HG03066 (cell line): ENCODE measurements at regions not wholly inside any gene's neighbourhood (a gene's known extent, or its start where the extent isn't known, plus 50 kb on each side); places are given as distances from the start of the nearest gene placed in this dataset.
"Not testable (repeated sequence)": the region's sequence is repeated elsewhere in the genome, so short reads cannot be mapped to it uniquely, and the experiment has no call there.

Experiments used
- ATAC-seq: cut with Tn5 transposase; IDR thresholded peaks from one replicate; pipeline ENCODE4 v1.9.1; 2021; ENCODE audit warnings: low read depth; ENCODE audit not compliant: unreplicated experiment

DNA sequence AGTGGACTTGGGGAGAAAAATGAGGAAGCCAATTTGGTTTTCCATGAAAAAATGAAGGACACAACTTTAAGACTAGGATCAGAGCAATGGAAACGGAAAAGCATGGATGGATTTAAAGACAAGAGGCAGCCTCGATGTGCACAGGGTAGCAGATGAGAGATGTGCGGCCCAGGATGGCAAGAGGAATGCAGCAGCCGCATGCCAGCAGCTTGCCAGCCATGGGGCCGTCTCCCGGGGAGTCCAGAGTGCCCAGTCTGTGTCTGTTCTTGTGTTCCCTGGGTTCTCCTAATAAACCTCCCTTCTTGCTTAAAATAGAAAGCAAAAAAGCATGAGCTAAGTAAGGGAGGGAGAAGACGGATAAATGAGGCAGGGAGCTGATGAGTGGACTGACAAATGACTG lies 68.0 kb upstream of the IQSEC1 start:
- no peak for ATAC-seq

DNA sequence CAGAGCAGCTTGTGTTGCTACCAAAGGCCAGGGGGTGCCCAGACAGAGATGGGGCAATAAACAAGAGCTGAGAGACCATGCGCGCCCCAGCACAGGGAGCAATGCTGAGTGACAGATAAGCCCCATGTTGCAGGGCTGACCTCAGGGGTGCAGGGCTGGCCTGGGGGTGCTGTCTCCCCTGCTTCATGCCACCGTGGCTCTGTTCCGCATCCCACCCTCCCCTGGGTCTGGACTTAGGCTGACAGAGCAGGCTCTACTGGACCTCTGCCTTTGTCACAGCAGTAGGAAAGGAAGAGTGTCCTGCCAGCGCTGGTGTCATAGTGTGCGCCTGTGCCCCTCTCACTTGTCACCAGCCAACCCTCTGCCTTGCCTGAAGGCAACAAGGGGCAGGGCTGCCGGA lies 67.4 kb upstream of the IQSEC1 start:
- ATAC-seq = no peak

DNA sequence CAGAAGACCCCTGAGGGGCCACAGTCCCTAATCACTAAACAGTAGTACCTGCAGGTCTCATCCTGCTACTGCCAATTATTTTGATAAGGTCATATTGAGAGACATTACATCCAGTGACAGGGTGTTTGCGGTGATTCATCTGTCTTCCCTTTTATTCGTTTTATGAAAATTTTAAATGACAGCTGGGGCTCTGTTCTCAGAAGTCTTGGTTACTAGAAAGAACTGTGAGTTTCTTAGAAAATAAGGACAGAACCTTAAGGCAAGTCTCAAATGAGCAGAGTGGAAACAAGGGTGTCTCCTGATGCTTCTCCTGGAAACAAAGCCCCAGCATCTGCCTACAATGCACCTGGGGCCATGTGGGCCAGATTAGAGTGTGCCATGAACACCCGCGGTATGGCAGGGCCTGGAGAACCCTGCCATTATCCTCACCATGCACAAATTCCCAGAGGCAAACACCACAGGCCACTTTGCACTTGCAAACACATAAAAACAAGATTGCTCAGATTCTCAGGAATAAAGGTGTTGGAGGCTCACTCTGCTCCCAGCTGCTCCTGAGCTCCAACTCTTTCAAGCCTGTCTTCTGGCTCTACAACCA lies 66.3 kb upstream of the IQSEC1 start:
- ATAC-seq = no peak

DNA sequence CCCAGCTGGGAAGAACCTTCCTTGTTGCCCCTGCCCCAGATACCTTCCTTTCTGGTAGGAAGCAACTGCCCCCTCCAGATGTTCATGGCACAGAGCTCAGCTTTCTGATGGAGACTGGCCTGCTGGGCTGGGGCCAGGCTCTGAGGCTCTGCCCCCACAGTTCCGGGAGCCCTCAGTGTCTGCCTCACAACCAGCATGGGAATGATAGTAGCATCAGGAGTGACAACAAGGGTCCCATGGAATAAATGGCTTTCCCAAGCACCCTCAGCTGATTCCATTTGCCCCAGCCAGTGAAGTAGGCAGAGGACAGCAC lies 65.6 kb upstream of the IQSEC1 start:
- no peak for ATAC-seq

DNA sequence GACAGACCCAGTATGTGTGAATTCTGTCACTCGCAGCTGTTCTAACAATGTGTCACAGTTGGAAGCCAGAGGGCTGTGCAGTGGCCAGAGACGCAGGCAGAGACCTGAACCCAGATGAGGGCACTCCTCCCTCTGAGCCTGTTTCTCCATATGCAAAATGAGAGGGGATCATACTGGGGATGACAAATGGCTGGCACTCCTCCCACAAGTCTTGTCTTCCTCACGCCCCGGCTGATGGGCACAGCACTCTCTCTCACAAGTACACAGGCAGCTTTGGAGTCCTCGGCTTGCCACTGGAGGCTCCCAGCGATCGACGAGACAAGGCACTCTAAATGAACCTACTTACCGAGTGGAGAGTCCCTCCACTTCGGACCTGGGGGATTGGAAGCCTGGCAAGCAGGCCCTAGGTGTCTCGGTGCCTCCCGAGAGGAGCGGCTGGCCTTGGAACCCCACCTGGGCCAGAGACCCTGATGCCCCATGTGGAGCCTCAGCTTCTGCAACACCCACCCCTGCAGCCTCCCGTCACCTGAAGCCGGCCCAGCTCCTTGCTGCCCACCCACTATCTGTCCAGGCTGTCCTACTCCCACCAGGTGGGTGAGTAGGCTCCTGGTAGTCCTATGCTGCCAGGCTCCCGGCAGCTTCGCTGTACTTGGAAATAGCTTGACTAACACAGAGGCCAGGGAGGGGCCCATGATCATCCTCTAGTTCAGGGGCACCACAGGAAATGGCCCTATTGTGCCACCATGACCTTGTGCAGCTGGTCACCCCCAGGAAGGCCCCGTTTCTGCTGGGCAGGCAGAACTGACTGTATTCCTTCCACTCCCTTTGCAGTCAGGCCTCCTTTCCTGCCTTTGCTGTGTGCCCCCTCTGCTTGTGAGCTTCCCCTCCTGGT lies 65.0 kb upstream of the IQSEC1 start:
- no peak for ATAC-seq

DNA sequence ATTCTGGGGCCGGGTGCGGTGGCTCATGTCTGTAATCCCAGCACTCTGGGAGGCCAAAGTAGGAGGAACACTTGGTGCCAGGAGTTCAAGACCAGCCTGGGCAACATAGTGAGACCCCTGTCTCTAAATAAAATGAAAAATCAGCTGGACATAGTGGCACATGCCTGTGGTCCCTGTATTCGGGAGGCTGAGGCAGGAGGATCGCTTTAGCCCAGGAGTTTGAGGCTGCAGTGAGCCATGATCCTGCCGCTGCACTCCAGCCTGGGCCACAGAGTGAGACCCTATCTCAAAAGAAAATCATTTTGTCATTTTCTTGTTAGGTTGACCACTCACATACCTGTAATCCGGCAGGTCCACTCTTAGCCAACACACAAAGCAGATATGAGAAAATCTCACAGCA lies 63.6 kb upstream of the IQSEC1 start:
- ATAC-seq = not testable (repeated sequence)

DNA sequence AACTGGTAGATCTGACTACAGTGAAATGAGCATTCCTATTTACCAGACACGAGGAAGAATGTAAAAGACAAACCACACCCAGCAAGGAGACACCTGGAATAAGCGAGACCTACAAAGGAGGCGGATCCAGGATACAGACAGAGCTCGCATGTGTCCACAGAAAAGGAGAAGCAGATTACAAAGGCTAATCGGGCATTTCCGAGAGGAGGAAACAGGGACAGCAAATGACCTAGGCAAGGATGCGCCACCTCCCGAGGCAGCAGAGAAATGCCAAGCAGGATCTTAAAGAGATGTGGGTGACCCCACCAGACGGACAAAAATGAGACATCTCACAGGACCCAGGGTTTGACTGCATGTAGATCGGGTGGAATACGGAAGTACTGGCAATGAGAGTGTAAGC lies 63.2 kb upstream of the IQSEC1 start:
- no peak for ATAC-seq

DNA sequence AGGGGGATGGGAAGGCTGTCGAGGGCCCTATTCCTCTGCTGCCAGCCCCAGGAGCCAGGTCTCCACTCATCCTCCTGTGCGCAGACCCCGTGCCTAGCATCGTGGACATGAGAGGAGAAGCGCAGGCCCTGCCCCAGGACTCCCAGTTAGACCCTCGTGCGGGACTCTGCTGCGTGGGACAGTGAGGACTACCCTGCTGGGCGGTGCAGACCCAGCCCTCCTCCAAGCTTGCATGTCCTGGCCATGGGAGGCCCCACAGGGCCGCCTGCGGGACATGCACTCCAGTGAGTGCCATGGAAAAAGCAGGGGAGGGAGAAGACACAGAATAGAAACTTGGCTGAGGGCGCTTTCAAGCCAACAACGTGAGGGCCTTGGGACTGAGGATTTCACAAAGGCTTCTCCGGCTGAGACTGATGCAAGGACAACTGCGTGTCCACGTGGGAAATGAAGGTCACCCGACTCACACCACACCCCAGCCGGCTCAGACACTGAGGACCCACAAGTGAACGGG lies 62.6 kb upstream of the IQSEC1 start:
- no peak for ATAC-seq

DNA sequence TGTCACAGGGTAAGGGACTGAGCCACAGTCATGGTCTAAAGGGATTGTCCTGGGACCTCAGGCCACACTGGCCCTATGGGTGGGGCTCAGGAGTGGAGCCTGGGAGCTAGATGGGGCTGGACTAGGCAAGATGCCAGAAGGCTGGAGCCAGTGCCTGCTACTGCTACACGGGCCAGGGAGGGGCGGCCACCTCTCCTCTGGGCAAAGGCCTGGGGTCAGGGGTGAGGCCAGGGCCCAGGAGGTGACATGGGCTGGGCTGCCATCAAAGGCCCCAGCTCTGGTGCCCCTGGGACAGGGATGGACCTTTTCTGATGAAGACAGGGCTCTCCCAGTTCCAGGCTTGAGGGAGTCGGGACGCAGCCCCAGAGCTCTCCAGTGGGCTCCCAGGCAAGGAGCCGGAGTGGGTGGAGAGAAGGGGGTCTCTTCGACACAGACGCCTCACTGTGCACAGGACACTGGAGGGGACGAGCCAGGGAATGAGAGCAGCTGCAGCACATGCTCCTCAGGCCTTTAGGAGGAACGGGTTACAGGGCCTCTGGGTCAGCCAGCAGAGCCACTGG lies 62.1 kb upstream of the IQSEC1 start:
- ATAC-seq = no peak

DNA sequence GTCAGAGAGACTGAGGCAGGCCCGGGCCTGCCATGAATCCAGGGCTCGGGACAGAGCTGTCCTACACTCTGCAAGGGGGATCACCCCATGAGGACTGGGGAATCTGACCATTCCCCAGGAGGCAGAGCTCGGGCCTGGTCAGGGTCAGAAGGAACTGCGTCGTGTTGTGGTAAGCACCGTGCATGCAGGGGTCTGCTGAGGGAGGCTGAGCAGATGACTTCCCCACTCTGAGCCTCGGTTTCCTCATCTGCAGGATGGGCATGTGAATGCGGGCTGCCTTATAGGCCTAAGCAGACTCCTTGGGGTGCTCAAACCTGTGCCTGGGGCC lies 61.6 kb upstream of the IQSEC1 start:
- ATAC-seq = no peak

DNA sequence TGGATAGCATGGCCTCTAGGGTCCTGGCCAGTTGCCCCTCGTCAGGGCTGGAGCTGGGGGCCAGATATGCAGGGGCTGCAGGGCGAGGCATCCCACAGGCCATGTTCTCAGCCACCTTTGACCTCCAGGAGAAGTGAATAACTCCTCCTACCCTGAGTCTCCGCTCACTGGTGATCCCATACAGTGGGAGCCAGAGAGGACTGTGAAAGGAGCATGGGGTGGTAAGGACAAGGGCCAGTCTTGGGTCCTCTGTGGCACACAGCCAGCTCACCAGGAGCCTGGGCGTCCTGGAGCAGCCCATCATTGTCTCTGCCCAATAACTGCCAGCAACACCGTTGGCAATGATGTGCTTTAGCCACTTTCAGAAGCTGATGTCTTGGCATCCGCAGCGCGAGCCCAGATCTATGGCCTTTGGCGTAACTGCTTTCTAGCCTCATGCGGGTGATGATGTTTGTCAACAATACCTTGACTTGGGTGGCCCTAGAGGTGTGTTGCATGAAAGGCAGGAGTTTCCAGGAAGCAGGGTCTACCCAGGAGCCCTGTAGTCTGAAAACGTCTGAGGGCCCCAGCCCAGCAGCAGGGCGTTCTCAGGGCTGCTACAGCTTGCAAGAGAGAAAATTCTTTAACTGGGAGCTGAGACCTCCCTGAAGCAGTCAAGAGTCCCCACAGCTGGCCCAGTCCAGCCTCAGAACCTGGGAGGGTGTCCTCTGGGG lies 61.1 kb upstream of the IQSEC1 start:
- no peak for ATAC-seq

DNA sequence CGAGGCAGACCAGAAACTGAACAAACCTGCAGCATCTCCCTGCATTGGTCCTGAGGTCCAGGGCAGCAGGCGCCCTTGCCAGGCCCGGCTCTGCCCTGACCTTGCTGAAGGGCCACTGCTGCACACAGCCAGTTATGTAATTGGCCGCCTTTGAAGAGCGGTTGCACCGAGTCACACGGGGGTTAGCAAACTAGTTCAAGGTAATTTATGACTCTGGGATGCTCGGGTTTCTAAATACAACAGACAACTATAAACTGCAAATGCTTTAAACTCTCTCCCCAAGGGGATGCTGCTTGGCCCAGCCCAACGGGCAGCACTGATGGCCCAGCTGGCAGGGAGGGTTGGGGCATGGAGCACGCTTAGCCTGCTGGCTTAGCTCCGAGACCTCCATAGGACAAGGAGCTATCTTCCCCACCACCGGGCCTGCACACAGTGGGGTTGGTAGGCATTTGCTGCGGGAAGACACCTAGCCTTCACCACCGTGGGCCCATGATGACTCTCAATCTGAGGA lies 60.3 kb upstream of the IQSEC1 start:
- no peak for ATAC-seq

DNA sequence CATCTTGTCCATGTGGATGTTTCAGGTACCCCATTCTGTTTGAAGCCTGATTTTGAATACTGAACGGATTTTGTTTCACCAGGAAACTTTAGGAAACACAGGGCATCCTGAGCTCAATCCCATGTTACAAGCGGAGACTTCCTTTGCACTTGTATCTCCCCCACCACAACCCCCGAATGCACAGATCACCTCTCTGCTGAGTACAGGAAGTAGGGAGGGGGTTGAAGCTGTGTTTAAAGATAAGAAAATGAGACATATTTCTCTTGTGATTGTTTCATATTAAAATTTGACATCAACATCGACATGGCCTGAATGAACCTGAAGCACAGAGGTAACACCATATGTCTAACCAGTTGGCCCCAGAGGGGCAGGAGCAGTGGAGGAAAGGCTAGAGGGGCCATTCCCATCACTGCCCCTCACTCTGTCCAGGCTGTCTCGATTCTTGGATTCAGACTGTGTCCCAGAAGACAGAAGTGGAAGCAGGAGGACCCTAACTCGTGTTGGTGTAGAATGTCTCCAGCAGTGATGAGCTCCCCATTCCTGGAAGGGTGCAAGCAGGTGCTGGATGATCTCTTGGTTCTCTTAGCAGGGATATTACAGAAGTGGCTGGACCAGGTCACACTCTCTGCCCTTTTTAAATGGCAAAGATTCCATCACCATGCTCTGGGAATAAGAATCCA lies 59.6 kb upstream of the IQSEC1 start:
- ATAC-seq = no peak

DNA sequence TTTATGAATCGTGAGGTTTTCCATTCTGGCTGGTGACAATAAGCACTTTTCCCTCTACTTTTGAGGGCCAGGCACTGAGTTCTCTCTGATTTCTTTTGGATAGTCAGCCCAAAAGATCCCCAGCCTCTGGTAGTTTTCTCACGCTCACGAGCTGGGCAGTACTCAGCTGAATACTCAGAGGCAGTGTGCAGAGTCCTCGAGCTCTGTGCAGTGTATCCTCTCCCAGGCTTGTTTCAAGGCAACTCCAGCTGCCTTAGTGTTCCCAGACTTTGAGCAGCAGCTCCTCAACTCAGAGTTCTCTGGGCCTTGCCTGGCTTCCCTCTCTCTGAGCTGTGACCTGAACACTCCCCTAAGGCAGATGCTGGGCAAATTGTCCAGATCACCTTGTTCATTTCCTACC lies 59.1 kb upstream of the IQSEC1 start:
- ATAC-seq = no peak

DNA sequence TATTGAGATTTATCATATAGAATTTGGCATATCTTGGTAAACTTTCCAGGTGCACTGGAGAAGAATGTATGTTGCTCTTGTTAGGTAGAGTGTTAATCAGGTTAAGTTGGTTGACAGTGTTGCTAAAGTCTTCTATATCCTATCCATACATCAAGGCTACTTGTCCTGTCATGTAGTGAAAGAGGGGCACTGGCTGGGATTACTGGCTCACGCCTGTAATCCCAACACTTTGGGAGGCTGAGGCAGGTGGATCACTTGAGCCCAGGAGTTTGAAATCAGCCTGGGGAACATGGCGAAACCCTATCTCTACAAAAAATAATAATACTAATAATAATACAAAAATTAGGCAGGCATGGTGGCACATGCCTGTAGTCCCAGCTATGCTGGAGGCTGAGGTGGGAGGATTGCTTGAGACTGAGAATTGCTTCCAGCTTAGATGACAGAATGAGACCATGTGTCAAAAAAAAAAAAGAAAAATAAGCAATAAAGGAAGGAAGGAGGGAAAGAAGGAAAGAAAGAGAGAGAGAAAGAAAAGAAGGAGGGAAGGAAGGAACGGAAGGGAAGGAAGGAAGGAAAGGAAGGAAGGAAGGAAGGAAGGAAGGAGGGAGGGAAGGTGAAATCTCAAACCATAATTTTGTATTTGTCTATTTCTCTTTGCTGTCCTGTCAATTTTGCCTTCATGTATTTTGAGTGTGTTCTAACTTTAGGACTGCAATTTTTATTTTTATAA lies 57.4 kb upstream of the IQSEC1 start:
- ATAC-seq = no peak

DNA sequence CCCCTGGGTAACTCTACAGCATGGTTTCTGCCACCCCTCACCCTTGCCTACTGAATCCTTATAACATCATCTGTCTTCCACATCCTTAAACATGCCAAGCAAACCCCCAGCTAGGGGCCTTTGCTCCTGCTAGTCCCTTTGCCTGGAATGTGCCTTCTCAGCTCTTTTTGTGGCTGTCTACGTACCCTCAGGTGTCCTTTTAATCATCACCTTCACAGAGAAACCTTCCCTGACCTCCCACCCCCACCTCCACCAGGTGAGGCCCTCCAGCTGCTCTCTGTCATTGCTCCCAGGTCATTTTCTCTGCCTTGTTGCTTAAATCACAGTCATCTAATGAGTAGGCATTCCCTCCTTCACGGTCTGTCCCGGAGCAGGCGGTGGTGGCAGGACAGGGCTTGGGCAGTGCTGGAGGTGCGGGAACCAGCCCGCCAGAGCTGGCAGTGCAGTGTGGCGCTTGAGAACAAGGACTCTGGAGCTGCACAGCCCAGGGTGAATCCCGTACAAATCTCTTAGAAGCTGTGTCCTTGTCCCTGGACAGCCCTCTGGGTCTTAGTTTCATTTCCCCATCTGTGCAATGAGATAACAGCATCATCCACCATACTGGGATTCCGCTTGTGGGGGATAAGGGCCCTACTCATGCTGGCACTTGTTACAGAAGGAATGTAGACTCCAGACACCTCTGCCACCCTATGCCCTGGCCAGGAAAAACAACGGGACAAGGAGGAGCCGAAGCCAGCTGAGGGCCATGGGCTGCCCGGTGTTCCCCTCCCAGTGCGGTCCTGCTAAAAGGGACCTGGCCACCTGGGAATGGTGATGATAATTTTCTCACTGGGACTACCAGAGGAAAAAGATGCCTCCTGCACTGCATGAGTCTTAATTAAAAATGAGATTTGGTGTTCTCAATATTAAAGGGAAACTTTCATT lies 52.1 kb upstream of the IQSEC1 start:
- ATAC-seq = no peak

DNA sequence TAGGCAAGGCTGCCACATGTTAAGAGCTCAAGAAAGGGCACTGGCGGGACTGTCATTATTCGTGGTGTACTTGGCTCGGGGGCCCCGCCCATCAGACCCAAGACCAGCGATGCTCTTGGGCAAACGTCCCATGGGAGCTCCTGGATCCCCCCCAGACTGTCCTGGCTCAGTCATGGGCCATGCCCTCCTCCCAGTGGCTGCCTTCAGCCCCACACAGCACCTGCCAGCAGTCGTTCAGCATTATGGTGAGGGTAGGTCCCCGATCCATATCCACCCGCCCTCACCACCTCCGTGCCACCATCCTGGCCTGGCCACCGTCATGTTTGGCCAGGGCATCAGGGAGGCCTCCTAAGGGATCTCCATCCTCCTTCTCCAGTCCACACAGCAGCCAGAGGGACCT lies 51.4 kb upstream of the IQSEC1 start:
- no peak for ATAC-seq

DNA sequence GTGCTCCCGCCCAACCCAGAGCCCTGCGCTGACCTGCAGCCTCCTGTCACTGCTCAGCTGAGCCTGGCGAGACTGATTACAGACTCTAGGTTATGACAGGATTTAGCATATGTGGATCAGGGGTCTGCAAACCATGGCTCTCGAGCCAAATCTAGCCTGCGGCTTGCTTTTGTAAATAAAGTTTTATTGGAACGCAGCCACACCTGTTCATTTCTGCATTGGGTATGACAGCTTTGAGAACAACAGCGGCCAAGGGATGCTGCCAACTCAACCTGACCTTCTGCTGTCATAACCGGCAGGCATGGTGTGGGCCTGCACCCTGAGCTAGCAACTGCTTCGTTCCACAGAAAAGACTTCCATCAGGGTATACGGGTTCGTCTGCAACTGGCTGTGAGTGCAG lies 50.5 kb upstream of the IQSEC1 start:
- no peak for ATAC-seq

DNA sequence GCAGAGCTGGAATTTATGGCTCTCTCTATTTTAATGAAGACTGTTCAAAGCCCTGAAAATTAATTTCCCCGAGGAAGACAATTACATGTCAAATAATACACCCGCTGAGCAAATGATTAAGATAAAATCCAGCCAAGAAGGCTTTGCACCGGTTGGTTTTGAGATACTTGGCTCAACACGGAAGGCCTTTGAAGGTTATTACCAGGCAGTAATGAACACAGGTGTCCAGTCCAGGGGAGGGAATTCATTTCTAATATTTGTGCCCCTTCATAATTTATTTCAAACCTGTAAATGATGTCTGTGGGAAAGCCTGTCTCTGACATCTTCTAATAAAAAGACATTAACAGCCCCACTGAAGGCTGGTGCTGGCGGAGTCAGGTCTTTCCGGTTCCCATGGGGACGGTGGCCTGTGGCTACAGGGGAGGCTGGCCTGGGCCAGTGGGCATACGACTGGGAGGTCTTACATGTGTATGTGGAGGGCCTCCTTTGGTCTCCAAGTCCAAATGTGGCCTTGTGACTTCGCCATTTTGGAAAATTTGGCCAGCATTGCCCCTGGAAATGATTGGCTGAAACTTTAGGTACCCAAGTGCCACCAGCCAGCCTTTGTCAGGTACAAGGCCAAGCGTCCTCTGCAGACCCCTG lies 49.9 kb upstream of the IQSEC1 start:
- no peak for ATAC-seq
